ENCODE measurements at regions not wholly inside any gene's neighbourhood (a gene's known extent, or its start where the extent isn't known, plus 50 kb on each side); places are given as distances from the start of the nearest gene placed in this dataset.

DNA sequence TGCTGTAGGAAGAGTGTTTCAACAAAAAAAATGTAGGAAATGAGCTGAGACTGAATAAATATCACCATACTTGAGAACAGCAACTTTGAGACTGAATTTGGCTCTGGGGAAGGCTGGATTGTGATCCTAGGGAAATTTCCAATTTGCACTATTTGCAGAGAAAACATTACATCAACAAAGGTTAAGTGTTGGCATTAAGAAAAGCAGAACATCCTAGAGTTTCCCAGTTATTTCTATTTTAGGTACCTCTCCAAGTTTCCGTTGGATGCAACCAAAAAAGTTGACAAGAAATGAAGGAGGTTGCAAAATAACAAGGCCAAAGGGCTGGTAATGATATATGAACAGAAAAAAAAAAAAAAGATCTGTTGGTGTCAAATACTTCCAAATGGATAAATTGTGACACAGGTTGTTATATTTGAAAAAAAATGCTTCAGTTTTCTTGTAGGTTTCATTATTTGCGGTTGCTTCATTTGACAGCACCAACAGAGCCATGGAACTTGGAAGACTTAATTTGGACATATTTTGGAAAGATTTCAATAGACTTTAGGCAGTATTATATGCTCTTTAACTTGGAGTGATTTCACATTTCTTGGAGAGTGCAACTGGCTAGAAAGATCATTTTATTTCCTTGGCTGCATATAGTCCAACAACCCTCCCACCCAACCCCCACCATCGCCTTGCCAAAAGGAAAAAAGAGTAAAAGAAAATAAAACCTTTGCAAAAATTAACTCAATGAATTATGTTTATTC lies 230.8 kb downstream of the ZNF608 start:
- TF ChIP-seq POLR2A (IDR thresholded peaks at IDR 0.05) (no peak), POLR2AphosphoS5 (IDR thresholded peaks at IDR 0.05) (no peak)
- TF ChIP-seq, protein P1, sequence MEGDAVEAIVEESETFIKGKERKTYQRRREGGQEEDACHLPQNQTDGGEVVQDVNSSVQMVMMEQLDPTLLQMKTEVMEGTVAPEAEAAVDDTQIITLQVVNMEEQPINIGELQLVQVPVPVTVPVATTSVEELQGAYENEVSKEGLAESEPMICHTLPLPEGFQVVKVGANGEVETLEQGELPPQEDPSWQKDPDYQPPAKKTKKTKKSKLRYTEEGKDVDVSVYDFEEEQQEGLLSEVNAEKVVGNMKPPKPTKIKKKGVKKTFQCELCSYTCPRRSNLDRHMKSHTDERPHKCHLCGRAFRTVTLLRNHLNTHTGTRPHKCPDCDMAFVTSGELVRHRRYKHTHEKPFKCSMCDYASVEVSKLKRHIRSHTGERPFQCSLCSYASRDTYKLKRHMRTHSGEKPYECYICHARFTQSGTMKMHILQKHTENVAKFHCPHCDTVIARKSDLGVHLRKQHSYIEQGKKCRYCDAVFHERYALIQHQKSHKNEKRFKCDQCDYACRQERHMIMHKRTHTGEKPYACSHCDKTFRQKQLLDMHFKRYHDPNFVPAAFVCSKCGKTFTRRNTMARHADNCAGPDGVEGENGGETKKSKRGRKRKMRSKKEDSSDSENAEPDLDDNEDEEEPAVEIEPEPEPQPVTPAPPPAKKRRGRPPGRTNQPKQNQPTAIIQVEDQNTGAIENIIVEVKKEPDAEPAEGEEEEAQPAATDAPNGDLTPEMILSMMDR (IDR thresholded peaks at IDR 0.05 in 8 of 11, conservative IDR thresholded peaks at IDR 0.05 in 3 of 11): no peak
- Histone ChIP-seq H3K36me3 (no peaks in the 10 kb centered on the region), H3K27ac (no peak overlapping the region), H3K4me1 (peaks cover 0 to 11% (median 3%) of the 10 kb centered on the region in 6 donors), H3K9me3 (no peaks in the 10 kb centered on the region), H3K27me3 (replicated peaks in 1 of 7) (no peaks in the 10 kb centered on the region), H3K4me3 (no peak overlapping the region)
- 76 to 83% (median 78%) methylated on average over 3 of the region's 3 CpGs for WGBS, 5 donors
- intact Hi-C loops (cut with DNase I; ENCODE audit: low total_unique reads): no loop called here
- DNase-seq: no peak

DNA sequence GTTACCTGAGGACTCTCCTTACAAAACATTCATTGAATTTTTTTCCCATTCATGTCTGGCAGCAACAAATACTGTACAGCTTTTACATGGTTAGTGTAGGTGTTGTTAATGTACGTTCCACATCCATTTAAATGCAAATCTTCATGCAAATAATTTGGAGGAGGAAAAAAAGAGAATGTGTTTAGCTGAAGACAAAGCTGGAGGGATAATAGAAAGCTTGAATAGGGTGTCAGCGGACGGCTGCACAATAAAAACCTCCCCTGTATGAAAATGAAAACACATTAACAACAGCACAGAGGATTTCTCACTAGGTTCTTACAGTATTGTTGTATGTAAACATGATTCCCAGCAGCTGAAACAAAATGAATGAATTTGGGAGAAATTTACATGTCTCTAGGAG lies 231.5 kb downstream of the ZNF608 start:
- H3K4me3 ChIP-seq: no peak overlapping the region
- H3K27ac ChIP-seq: no peak overlapping the region
- H3K36me3 ChIP-seq: no peaks in the 10 kb centered on the region
- no peaks in the 10 kb centered on the region for H3K9me3 ChIP-seq
- intact Hi-C loops (cut with DNase I; ENCODE audit: low total_unique reads): no loop called here
- no peak for TF ChIP-seq POLR2AphosphoS5 (IDR thresholded peaks at IDR 0.05)
- no peak for TF ChIP-seq POLR2A (IDR thresholded peaks at IDR 0.05)
- TF ChIP-seq, protein P1 (IDR thresholded peaks at IDR 0.05 in 8 of 11, conservative IDR thresholded peaks at IDR 0.05 in 3 of 11): no peak
- H3K4me1 ChIP-seq: peaks cover 0 to 10% (median 3%) of the 10 kb centered on the region in 6 donors
- 85 to 93% (median 85%) methylated on average over 3 of the region's 3 CpGs for WGBS, 5 donors
- DNase-seq: no peak
- H3K27me3 ChIP-seq (replicated peaks in 1 of 7): no peaks in the 10 kb centered on the region

DNA sequence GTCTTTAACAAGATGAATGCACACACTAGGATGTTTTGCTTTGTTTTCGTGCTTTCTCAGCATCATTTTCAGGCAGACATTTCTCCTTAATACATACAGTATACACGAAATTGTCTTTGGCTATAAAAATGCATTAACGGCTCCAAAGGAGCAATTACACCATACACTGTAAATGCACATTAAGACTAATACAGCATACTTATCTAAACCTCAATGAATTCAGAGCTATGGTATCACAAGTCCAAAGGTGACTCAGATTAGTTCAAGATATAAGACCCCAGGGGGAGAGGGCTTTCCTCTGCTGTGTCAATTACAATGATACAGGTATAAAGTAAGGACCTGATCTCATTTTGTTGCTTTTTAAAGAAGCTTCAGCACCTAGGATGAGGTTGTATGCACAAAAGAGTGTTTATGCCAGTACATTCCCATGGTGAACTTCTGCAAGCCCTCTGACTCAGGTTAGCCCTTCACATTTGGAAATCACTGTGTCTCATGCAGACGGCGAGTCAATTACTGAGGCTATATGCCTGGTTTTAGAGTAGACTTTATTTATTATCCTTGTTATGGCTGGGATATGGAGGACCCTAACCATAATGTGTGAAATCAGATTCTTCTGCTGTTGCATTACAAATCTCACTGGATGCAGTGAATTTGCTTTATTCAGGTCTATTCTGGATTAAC lies 233.3 kb downstream of the ZNF608 start:
- intact Hi-C loops (cut with DNase I; ENCODE audit: low total_unique reads): no loop called here
- Histone ChIP-seq H3K27me3 (replicated peaks in 1 of 7) (no peaks in the 10 kb centered on the region), H3K27ac (no peak overlapping the region), H3K4me3 (no peak overlapping the region), H3K4me1 (no peaks in the 10 kb centered on the region), H3K9me3 (no peaks in the 10 kb centered on the region), H3K36me3 (no peaks in the 10 kb centered on the region)
- no peak for TF ChIP-seq POLR2A (IDR thresholded peaks at IDR 0.05)
- TF ChIP-seq POLR2AphosphoS5 (IDR thresholded peaks at IDR 0.05): no peak
- TF ChIP-seq, protein P1 (IDR thresholded peaks at IDR 0.05 in 8 of 11, conservative IDR thresholded peaks at IDR 0.05 in 3 of 11): no peak
- DNase-seq: no peak
- WGBS, 5 donors: 86 to 96% (median 93%) methylated on average over 5 of the region's 5 CpGs

DNA sequence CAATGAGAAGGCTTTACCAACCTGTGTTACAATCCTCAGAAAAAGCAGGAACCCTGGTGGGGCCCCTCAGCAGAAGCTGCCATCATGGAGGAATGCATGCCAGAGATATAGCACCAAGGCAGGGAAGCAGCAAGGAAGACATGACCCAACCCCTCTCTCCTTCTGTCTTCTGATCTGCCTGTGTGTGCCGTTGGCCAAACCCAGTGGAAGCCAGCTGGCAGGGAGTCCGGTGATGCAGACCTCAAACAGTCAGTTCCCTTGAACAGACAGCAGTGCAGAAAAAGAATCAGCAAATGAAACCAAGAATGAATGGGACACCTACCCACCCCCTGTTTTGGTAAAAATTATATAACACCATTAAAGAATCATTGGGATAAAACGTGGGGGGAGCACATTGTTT lies 234.2 kb downstream of the ZNF608 start:
- no peak overlapping the region for H3K27ac ChIP-seq
- TF ChIP-seq POLR2AphosphoS5 (IDR thresholded peaks at IDR 0.05): no peak
- TF ChIP-seq, protein P1 (IDR thresholded peaks at IDR 0.05 in 8 of 11, conservative IDR thresholded peaks at IDR 0.05 in 3 of 11): no peak
- no peaks in the 10 kb centered on the region for H3K4me1 ChIP-seq
- H3K27me3 ChIP-seq (replicated peaks in 1 of 7): no peaks in the 10 kb centered on the region
- intact Hi-C loops (cut with DNase I; ENCODE audit: low total_unique reads): no loop called here
- no peaks in the 10 kb centered on the region for H3K9me3 ChIP-seq
- H3K4me3 ChIP-seq: no peak overlapping the region
- no peaks in the 10 kb centered on the region for H3K36me3 ChIP-seq
- 64 to 78% (median 75%) methylated on average over 3 of the region's 3 CpGs for WGBS, 5 donors
- DNase-seq: no peak

Measured in spleen (tissue), 11 donors.